Karpas-422 (cell line): ENCODE measurements at regions not wholly inside any gene's neighbourhood (a gene's known extent, or its start where the extent isn't known, plus 50 kb on each side); places are given as distances from the start of the nearest gene placed in this dataset.

Experiments
- DNase-seq: peaks from one replicate; pipeline ENCODE4 v3.0.0-alpha.2; 2015
- H2AFZ ChIP-seq: fragments of 200-600 bp; sonication (generic); 2 replicates; pipeline ENCODE4 v1.6.1; 2014; ENCODE audit warnings: antibody characterized with exemption, low read length, mixed read lengths
- H3K27ac ChIP-seq: fragments of 200-600 bp; sonication (generic); 2 replicates; pipeline ENCODE4 v1.5.1; 2014; ENCODE audit warnings: mild to moderate bottlenecking, low read length, moderate library complexity
- H3K27me3 ChIP-seq: fragments of 200-600 bp; sonication (generic); 2 replicates; pipeline ENCODE4 v1.6.1; 2014; ENCODE audit warnings: low read length, mixed read lengths
- H3K36me3 ChIP-seq: fragments of 200-600 bp; sonication (generic); 2 replicates; pipeline ENCODE4 v1.6.1; 2014; ENCODE audit warnings: low read length, mixed read lengths; ENCODE audit not compliant: insufficient read depth
- H3K4me1 ChIP-seq: fragments of 200-600 bp; sonication (generic); 2 replicates; pipeline ENCODE4 v1.6.1; 2014; ENCODE audit warnings: mild to moderate bottlenecking, low read length, mixed read lengths
- H3K4me2 ChIP-seq: fragments of 200-600 bp; sonication (generic); 2 replicates; pipeline ENCODE4 v1.6.1; 2014; ENCODE audit warnings: low read length, low read depth, mild to moderate bottlenecking; ENCODE audit not compliant: poor library complexity, severe bottlenecking
- H3K4me3 ChIP-seq: fragments of 200-600 bp; sonication (generic); 2 replicates; pipeline ENCODE4 v1.5.1; 2014; ENCODE audit warnings: mild to moderate bottlenecking, antibody characterized with exemption, low read length, mixed read lengths
- H3K79me2 ChIP-seq: fragments of 200-600 bp; sonication (generic); 2 replicates; pipeline ENCODE4 v1.6.1; 2014; ENCODE audit warnings: mild to moderate bottlenecking, low read length, mixed read lengths
- H3K9ac ChIP-seq: fragments of 200-600 bp; sonication (generic); 2 replicates; pipeline ENCODE4 v1.6.0; 2014; ENCODE audit warnings: low read length
- H3K9me2 ChIP-seq: fragments of 200-600 bp; sonication (generic), shearing (Covaris generic); replicated peaks from 2 replicates; pipeline ENCODE4 v1.6.0; 2014; ENCODE audit warnings: mild to moderate bottlenecking, low read length, moderate library complexity; ENCODE audit not compliant: insufficient read depth
- H3K9me3 ChIP-seq: fragments of 300-700, 200-600 bp; sonication (generic); 2 replicates; pipeline ENCODE4 v1.6.1; 2014; ENCODE audit warnings: low read length, mixed read lengths
- H4K20me1 ChIP-seq: fragments of 200-600 bp; sonication (generic); 2 replicates; pipeline ENCODE4 v1.6.1; 2014; ENCODE audit warnings: mild to moderate bottlenecking, antibody characterized with exemption, low read length, low read depth; ENCODE audit not compliant: insufficient read depth

- Histone ChIP-seq H3K4me2 (no peak overlapping the region), H3K4me1 (no peaks in the 10 kb centered on the region), H3K9me3 (no peaks in the 10 kb centered on the region), H3K79me2 (no peaks in the 10 kb centered on the region), H4K20me1 (no peaks in the 10 kb centered on the region), H3K4me3 (no peak overlapping the region), H3K27me3 (no peaks in the 10 kb centered on the region), H3K9me2 (no peaks in the 10 kb centered on the region), H3K9ac (no peak overlapping the region), H2AFZ (no peak overlapping the region), H3K27ac (no peak overlapping the region), H3K36me3 (no peaks in the 10 kb centered on the region)
- no peak for DNase-seq
These were observed 301.8 kb upstream of the CADM1 start for GRCh38 chr11:115806056-115806455.

GRCh38 chr11:115803073-115803740 lies 299.0 kb upstream of the CADM1 start:
- no peak overlapping the region for H3K4me2 ChIP-seq
- no peaks in the 10 kb centered on the region for H3K9me3 ChIP-seq
- H3K4me3 ChIP-seq: no peak overlapping the region
- no peaks in the 10 kb centered on the region for H3K79me2 ChIP-seq
- no peaks in the 10 kb centered on the region for H4K20me1 ChIP-seq
- no peaks in the 10 kb centered on the region for H3K36me3 ChIP-seq
- no peak overlapping the region for H3K27ac ChIP-seq
- no peak overlapping the region for H2AFZ ChIP-seq
- DNase-seq: no peak
- H3K27me3 ChIP-seq: no peaks in the 10 kb centered on the region
- no peak overlapping the region for H3K9ac ChIP-seq
- no peaks in the 10 kb centered on the region for H3K4me1 ChIP-seq
- no peaks in the 10 kb centered on the region for H3K9me2 ChIP-seq

GRCh38 chr11:115802641-115803040 lies 298.4 kb upstream of the CADM1 start:
- Histone ChIP-seq H3K27ac (no peak overlapping the region), H4K20me1 (no peaks in the 10 kb centered on the region), H2AFZ (no peak overlapping the region), H3K9ac (no peak overlapping the region), H3K4me3 (no peak overlapping the region), H3K79me2 (no peaks in the 10 kb centered on the region), H3K9me3 (no peaks in the 10 kb centered on the region), H3K36me3 (no peaks in the 10 kb centered on the region), H3K27me3 (no peaks in the 10 kb centered on the region), H3K9me2 (no peaks in the 10 kb centered on the region), H3K4me2 (no peak overlapping the region), H3K4me1 (no peaks in the 10 kb centered on the region)
- DNase-seq: no peak

GRCh38 chr11:115792903-115793302 lies 288.7 kb upstream of the CADM1 start:
- no peak overlapping the region for H3K4me3 ChIP-seq
- H3K36me3 ChIP-seq: no peaks in the 10 kb centered on the region
- H3K27me3 ChIP-seq: no peaks in the 10 kb centered on the region
- no peaks in the 10 kb centered on the region for H3K9me3 ChIP-seq
- DNase-seq: no peak
- no peak overlapping the region for H3K27ac ChIP-seq
- no peaks in the 10 kb centered on the region for H4K20me1 ChIP-seq
- H3K4me1 ChIP-seq: no peaks in the 10 kb centered on the region
- H3K9ac ChIP-seq: no peak overlapping the region
- H3K79me2 ChIP-seq: no peaks in the 10 kb centered on the region
- H2AFZ ChIP-seq: no peak overlapping the region
- no peak overlapping the region for H3K4me2 ChIP-seq
- no peaks in the 10 kb centered on the region for H3K9me2 ChIP-seq

- no peaks in the 10 kb centered on the region for H3K79me2 ChIP-seq
- H2AFZ ChIP-seq: no peak overlapping the region
- no peak overlapping the region for H3K9ac ChIP-seq
- no peaks in the 10 kb centered on the region for H3K27me3 ChIP-seq
- no peak overlapping the region for H3K27ac ChIP-seq
- no peaks in the 10 kb centered on the region for H3K9me3 ChIP-seq
- no peak overlapping the region for H3K4me2 ChIP-seq
- no peak overlapping the region for H3K4me3 ChIP-seq
- no peaks in the 10 kb centered on the region for H4K20me1 ChIP-seq
- no peaks in the 10 kb centered on the region for H3K4me1 ChIP-seq
- H3K9me2 ChIP-seq: no peaks in the 10 kb centered on the region
- no peaks in the 10 kb centered on the region for H3K36me3 ChIP-seq
- no peak for DNase-seq
These were observed 283.1 kb upstream of the CADM1 start for GRCh38 chr11:115787302-115787701.

- no peaks in the 10 kb centered on the region for H3K9me2 ChIP-seq
- H4K20me1 ChIP-seq: no peaks in the 10 kb centered on the region
- DNase-seq: no peak
- H3K36me3 ChIP-seq: no peaks in the 10 kb centered on the region
- H3K4me2 ChIP-seq: no peak overlapping the region
- no peaks in the 10 kb centered on the region for H3K79me2 ChIP-seq
- no peaks in the 10 kb centered on the region for H3K4me1 ChIP-seq
- no peak overlapping the region for H2AFZ ChIP-seq
- H3K4me3 ChIP-seq: no peak overlapping the region
- H3K27ac ChIP-seq: no peak overlapping the region
- H3K9ac ChIP-seq: no peak overlapping the region
- no peaks in the 10 kb centered on the region for H3K27me3 ChIP-seq
- no peaks in the 10 kb centered on the region for H3K9me3 ChIP-seq
These were observed 280.7 kb upstream of the CADM1 start for GRCh38 chr11:115784796-115785521.

- no peaks in the 10 kb centered on the region for H4K20me1 ChIP-seq
- H3K4me2 ChIP-seq: no peak overlapping the region
- H3K27me3 ChIP-seq: no peaks in the 10 kb centered on the region
- no peak overlapping the region for H3K9ac ChIP-seq
- H3K4me1 ChIP-seq: no peaks in the 10 kb centered on the region
- no peaks in the 10 kb centered on the region for H3K79me2 ChIP-seq
- no peaks in the 10 kb centered on the region for H3K9me2 ChIP-seq
- no peaks in the 10 kb centered on the region for H3K36me3 ChIP-seq
- no peaks in the 10 kb centered on the region for H3K9me3 ChIP-seq
- DNase-seq: no peak
- no peak overlapping the region for H3K4me3 ChIP-seq
- no peak overlapping the region for H2AFZ ChIP-seq
- no peak overlapping the region for H3K27ac ChIP-seq
These were observed 276.6 kb upstream of the CADM1 start for GRCh38 chr11:115780646-115781362.

- Histone ChIP-seq H3K4me2 (no peak overlapping the region), H3K79me2 (no peaks in the 10 kb centered on the region), H3K36me3 (no peaks in the 10 kb centered on the region), H3K9ac (no peak overlapping the region), H4K20me1 (no peaks in the 10 kb centered on the region), H3K4me1 (no peaks in the 10 kb centered on the region), H3K4me3 (no peak overlapping the region), H3K9me2 (no peaks in the 10 kb centered on the region), H3K27me3 (no peaks in the 10 kb centered on the region), H2AFZ (no peak overlapping the region), H3K27ac (no peak overlapping the region), H3K9me3 (no peaks in the 10 kb centered on the region)
- DNase-seq: no peak
These were observed 274.9 kb upstream of the CADM1 start for GRCh38 chr11:115778928-115779650.
